Activated B cell treated with CpG ODN at 0.5 μM for 24 hours (primary cell): ENCODE measurements at regions not wholly inside any gene's neighbourhood (a gene's known extent, or its start where the extent isn't known, plus 50 kb on each side); places are given as distances from the start of the nearest gene placed in this dataset.
"Not testable (repeated sequence)": the region's sequence is repeated elsewhere in the genome, so short reads cannot be mapped to it uniquely, and the experiment has no call there.

Source experiments
- ATAC-seq: fragments of 200-7000 bp; cut with Tn5 transposase; one replicate; pipeline ENCODE4 v1.10.0; 2021; ENCODE audit warnings: low read depth, mild to moderate bottlenecking, moderate library complexity
- CTCF ChIA-PET: fragments of 350-600 bp; sonication (Branson Sonifier 250); formaldehyde crosslinking; loops from one replicate; lab custom pipeline; 2021; ENCODE audit warnings: antibody characterized with exemption; lab: Charles Lee
- POLR2A ChIA-PET: fragments of 350-600 bp; sonication (Branson Sonifier 250); formaldehyde crosslinking; loops from one replicate; lab custom pipeline; 2021; ENCODE audit warnings: antibody characterized with exemption; lab: Charles Lee
- DNase-seq: peaks from one replicate; pipeline ENCODE4 v3.0.0; 2022
- H3K27ac Mint-ChIP-seq: one replicate; pipeline ENCODE4 v1.8.0; 2020; ENCODE audit warnings: mixed read lengths
- H3K27me3 Mint-ChIP-seq: one replicate; pipeline ENCODE4 v1.8.0; 2021; ENCODE audit warnings: mixed read lengths
- H3K36me3 Mint-ChIP-seq: one replicate; pipeline ENCODE4 v1.8.0; 2021; ENCODE audit warnings: low read depth, mixed read lengths
- H3K4me1 Mint-ChIP-seq: one replicate; pipeline ENCODE4 v1.8.0; 2021; ENCODE audit warnings: mixed read lengths
- H3K4me3 Mint-ChIP-seq: one replicate; pipeline ENCODE4 v1.8.0; 2020; ENCODE audit warnings: mild to moderate bottlenecking, mixed read lengths
- H3K9me3 Mint-ChIP-seq: one replicate; pipeline ENCODE4 v1.8.0; 2020; ENCODE audit warnings: mixed read lengths
- CTCF ChIP-seq: fragments of 200-600 bp; IDR thresholded peaks from one replicate; pipeline ENCODE4 v1.8.0; 2022; ENCODE audit warnings: antibody characterized with exemption, mild to moderate bottlenecking
- intact Hi-C: fragments of 100-400 bp; cut with micrococcal nuclease; formaldehyde crosslinking; loops from one replicate; pipeline ENCODE4 v1.15.1; 2024

GRCh38 chr6:164345327-164345726 is 930.8 kb downstream of the QKI start:
- no peak for DNase-seq
- no peak for TF ChIP-seq CTCF
- no peak overlapping the region for H3K4me3 Mint-ChIP-seq
- no peaks in the 10 kb centered on the region for H3K36me3 Mint-ChIP-seq
- ATAC-seq, result no peak
- H3K27me3 Mint-ChIP-seq, result no peaks in the 10 kb centered on the region
- ChIA-PET CTCF (no interaction called here), POLR2A (no interaction called here)
- intact Hi-C loops, result no loop called here
- H3K9me3 Mint-ChIP-seq, result peaks cover 2% of the 10 kb centered on the region
- no peaks in the 10 kb centered on the region for H3K4me1 Mint-ChIP-seq
- no peak overlapping the region for H3K27ac Mint-ChIP-seq

GRCh38 chr6:164344801-164345291 is 930.3 kb downstream of the QKI start:
- no peaks in the 10 kb centered on the region for H3K36me3 Mint-ChIP-seq
- DNase-seq (no peak), ATAC-seq (no peak)
- no peaks in the 10 kb centered on the region for H3K27me3 Mint-ChIP-seq
- no peak overlapping the region for H3K27ac Mint-ChIP-seq
- POLR2A ChIA-PET, result no interaction called here
- intact Hi-C loops, result no loop called here
- no peak for TF ChIP-seq CTCF
- H3K4me3 Mint-ChIP-seq, result no peak overlapping the region
- H3K4me1 Mint-ChIP-seq, result no peaks in the 10 kb centered on the region
- H3K9me3 Mint-ChIP-seq, result peaks cover 2% of the 10 kb centered on the region
- CTCF ChIA-PET, result no interaction called here

- POLR2A ChIA-PET, H3K4me3 Mint-ChIP-seq, H3K9me3 Mint-ChIP-seq: not testable (repeated sequence)
Observed at GRCh38 chr6:164339442-164339841, 924.9 kb downstream of the QKI start.

GRCh38 chr6:164337925-164338397 is 923.4 kb downstream of the QKI start:
- ATAC-seq, result no peak
- no peaks in the 10 kb centered on the region for H3K4me1 Mint-ChIP-seq

More at GRCh38 chr6:164339442-164339841, 924.9 kb downstream of the QKI start:
- H3K27ac Mint-ChIP-seq, H3K27me3 Mint-ChIP-seq, CTCF ChIA-PET, H3K4me1 Mint-ChIP-seq, H3K36me3 Mint-ChIP-seq, ATAC-seq, DNase-seq, intact Hi-C loops: not testable (repeated sequence)

GRCh38 chr6:164337024-164337924 is 922.8 kb downstream of the QKI start:
- CTCF ChIA-PET, result no interaction called here
- no peak for TF ChIP-seq CTCF
- no peaks in the 10 kb centered on the region for H3K27me3 Mint-ChIP-seq
- intact Hi-C loops, result no loop called here
- no peaks in the 10 kb centered on the region for H3K36me3 Mint-ChIP-seq
- no peak for ATAC-seq
- DNase-seq, result no peak
- no peaks in the 10 kb centered on the region for H3K4me1 Mint-ChIP-seq
- H3K9me3 Mint-ChIP-seq, result no peaks in the 10 kb centered on the region
- POLR2A ChIA-PET, result no interaction called here
- H3K4me3 Mint-ChIP-seq, result no peak overlapping the region
- no peak overlapping the region for H3K27ac Mint-ChIP-seq

More at GRCh38 chr6:164337925-164338397, 923.4 kb downstream of the QKI start:
- peaks cover 2% of the 10 kb centered on the region for H3K9me3 Mint-ChIP-seq
- no peak for DNase-seq
- H3K27me3 Mint-ChIP-seq, result no peaks in the 10 kb centered on the region
- H3K27ac Mint-ChIP-seq, result no peak overlapping the region
- no peaks in the 10 kb centered on the region for H3K36me3 Mint-ChIP-seq
- intact Hi-C loops, result no loop called here
- ChIA-PET CTCF (no interaction called here), POLR2A (no interaction called here)
- no peak overlapping the region for H3K4me3 Mint-ChIP-seq
- TF ChIP-seq CTCF, result no peak
